Rectal smooth muscle tissue (tissue), 1 donor: ENCODE measurements at regions not wholly inside any gene's neighbourhood (a gene's known extent, or its start where the extent isn't known, plus 50 kb on each side); places are given as distances from the start of the nearest gene placed in this dataset.
"Not testable (repeated sequence)": the region's sequence is repeated elsewhere in the genome, so short reads cannot be mapped to it uniquely, and the experiment has no call there.

Source experiments
- H3K27ac ChIP-seq: one replicate; pipeline ENCODE4 v1.7.0; 2013; ENCODE audit warnings: low read depth, low read length, inconsistent platforms
- H3K27me3 ChIP-seq: one replicate; pipeline ENCODE4 v1.7.0; 2013; ENCODE audit warnings: low read length; ENCODE audit not compliant: control insufficient read depth, insufficient read depth
- H3K36me3 ChIP-seq: one replicate; pipeline ENCODE4 v1.7.0; 2013; ENCODE audit warnings: low read length; ENCODE audit not compliant: control insufficient read depth, insufficient read depth
- H3K4me1 ChIP-seq: one replicate; pipeline ENCODE4 v1.7.0; 2013; ENCODE audit warnings: low read length; ENCODE audit not compliant: control insufficient read depth, insufficient read depth
- H3K4me3 ChIP-seq: one replicate; pipeline ENCODE4 v1.7.0; 2013; ENCODE audit warnings: low read length
- H3K9ac ChIP-seq: one replicate; pipeline ENCODE4 v1.7.0; 2013; ENCODE audit warnings: low read length

GRCh38 chr3:182491577-182491976, 301.7 kb upstream of the ATP11B start:
- H3K4me1 ChIP-seq = no peaks in the 10 kb centered on the region
- no peaks in the 10 kb centered on the region for H3K36me3 ChIP-seq
- no peak overlapping the region for H3K9ac ChIP-seq
- no peaks in the 10 kb centered on the region for H3K27me3 ChIP-seq
- no peak overlapping the region for H3K4me3 ChIP-seq
- no peak overlapping the region for H3K27ac ChIP-seq

DNA sequence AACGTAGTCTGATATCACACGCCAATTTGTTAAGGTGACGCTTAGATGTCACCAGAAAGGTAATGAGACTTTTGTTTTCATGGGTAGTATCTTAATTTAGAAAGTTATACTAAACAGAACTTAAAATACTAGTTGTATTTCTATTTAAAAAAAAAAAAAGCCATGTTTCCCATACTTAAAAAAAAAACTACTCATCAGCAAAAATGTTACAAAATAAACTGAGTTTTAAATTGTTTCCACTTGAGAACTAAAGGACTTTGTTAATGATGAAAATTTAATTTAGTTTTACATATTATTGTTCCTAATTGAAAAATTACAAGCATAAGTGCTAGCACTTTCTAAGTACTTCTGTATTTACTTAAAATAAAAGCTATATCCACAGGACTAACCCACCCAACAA, 300.8 kb upstream of the ATP11B start:
- no peak overlapping the region for H3K9ac ChIP-seq
- H3K36me3 ChIP-seq = no peaks in the 10 kb centered on the region
- no peak overlapping the region for H3K27ac ChIP-seq
- H3K4me3 ChIP-seq = no peak overlapping the region
- H3K27me3 ChIP-seq = no peaks in the 10 kb centered on the region
- H3K4me1 ChIP-seq = no peaks in the 10 kb centered on the region

- no peak overlapping the region for H3K9ac ChIP-seq
- H3K27ac ChIP-seq = no peak overlapping the region
- H3K4me3 ChIP-seq = no peak overlapping the region
- H3K4me1 ChIP-seq = no peaks in the 10 kb centered on the region
- H3K36me3 ChIP-seq = no peaks in the 10 kb centered on the region
- no peaks in the 10 kb centered on the region for H3K27me3 ChIP-seq
Observed at GRCh38 chr3:182500289-182500688, 293.0 kb upstream of the ATP11B start.

DNA sequence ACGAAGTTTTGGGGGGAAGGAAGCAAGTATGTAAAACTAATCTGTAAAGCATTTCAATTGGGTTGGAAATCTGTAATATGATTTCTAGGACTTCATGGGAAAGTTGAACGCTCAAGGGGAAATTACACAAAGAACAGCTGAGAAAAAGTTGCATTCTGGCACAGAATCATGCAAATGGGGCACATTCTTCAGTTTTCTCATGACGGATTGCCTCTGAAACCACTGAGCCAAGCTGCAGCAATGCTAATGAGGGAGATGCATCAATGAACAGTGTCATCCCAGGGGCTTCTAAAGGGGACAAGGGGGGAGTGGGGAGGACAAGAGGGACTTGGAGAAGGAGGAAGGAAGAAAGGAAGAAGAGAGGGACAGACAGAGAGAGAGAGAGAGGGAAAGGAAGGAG, 291.4 kb upstream of the ATP11B start:
- Histone ChIP-seq H3K4me1 (no peaks in the 10 kb centered on the region), H3K4me3 (no peak overlapping the region), H3K9ac (no peak overlapping the region), H3K27ac (no peak overlapping the region), H3K27me3 (peaks cover 3% of the 10 kb centered on the region), H3K36me3 (no peaks in the 10 kb centered on the region)

- Histone ChIP-seq H3K9ac (no peak overlapping the region), H3K36me3 (no peaks in the 10 kb centered on the region), H3K27ac (no peak overlapping the region), H3K4me1 (no peaks in the 10 kb centered on the region), H3K27me3 (peaks cover 3% of the 10 kb centered on the region), H3K4me3 (no peak overlapping the region)
Observed at GRCh38 chr3:182503401-182503800, 289.9 kb upstream of the ATP11B start.

GRCh38 chr3:182508919-182509711, 284.2 kb upstream of the ATP11B start:
- Histone ChIP-seq H3K27ac (no peak overlapping the region), H3K4me3 (no peak overlapping the region), H3K36me3 (no peaks in the 10 kb centered on the region), H3K27me3 (peaks cover 3% of the 10 kb centered on the region), H3K9ac (no peak overlapping the region), H3K4me1 (no peaks in the 10 kb centered on the region)

GRCh38 chr3:182509844-182510460, 283.4 kb upstream of the ATP11B start:
- H3K27ac ChIP-seq = no peak overlapping the region
- no peak overlapping the region for H3K9ac ChIP-seq
- H3K27me3 ChIP-seq = peaks cover 3% of the 10 kb centered on the region
- H3K4me1 ChIP-seq = no peaks in the 10 kb centered on the region
- H3K36me3 ChIP-seq = no peaks in the 10 kb centered on the region
- no peak overlapping the region for H3K4me3 ChIP-seq

DNA sequence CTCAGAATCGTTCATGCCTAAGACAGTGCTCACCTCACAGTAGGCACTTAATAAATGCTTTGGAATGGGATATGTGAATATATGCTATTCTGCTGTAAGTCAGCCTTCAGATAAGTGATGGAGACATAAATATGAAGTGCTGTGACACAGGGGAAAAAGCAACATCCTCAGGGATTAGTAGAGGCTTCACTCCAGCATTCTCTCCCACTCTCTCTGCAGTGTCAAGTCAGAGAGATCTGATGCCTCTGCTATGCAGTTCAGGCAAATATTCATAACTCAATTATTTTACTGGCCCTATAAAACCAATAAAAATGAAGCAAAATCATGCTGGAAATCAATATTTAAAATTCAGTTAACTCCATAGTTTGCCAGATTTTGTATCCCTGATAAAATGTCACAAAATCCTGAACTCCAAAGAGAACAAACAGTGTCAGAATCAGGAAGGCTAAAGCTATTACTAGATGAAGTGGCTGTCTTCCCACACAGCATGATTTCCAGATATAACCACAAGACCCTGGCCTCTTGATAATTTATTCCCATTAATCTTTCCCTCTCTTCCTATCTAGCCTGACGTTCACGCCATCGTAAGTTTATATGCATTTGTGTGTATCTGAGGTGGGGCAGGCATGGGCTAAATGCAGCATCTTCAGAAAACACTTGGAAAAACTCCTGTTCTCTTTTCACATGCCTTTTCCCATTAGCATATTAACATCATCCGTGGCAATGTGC, 278.9 kb upstream of the ATP11B start:
- no peaks in the 10 kb centered on the region for H3K36me3 ChIP-seq
- no peak overlapping the region for H3K9ac ChIP-seq
- no peaks in the 10 kb centered on the region for H3K4me1 ChIP-seq
- H3K27me3 ChIP-seq = no peaks in the 10 kb centered on the region
- H3K27ac ChIP-seq = no peak overlapping the region
- H3K4me3 ChIP-seq = no peak overlapping the region

GRCh38 chr3:182516597-182517336, 276.5 kb upstream of the ATP11B start:
- H3K4me3 ChIP-seq = no peak overlapping the region
- no peaks in the 10 kb centered on the region for H3K36me3 ChIP-seq
- no peak overlapping the region for H3K27ac ChIP-seq
- no peak overlapping the region for H3K9ac ChIP-seq
- H3K27me3 ChIP-seq = no peaks in the 10 kb centered on the region
- no peaks in the 10 kb centered on the region for H3K4me1 ChIP-seq

DNA sequence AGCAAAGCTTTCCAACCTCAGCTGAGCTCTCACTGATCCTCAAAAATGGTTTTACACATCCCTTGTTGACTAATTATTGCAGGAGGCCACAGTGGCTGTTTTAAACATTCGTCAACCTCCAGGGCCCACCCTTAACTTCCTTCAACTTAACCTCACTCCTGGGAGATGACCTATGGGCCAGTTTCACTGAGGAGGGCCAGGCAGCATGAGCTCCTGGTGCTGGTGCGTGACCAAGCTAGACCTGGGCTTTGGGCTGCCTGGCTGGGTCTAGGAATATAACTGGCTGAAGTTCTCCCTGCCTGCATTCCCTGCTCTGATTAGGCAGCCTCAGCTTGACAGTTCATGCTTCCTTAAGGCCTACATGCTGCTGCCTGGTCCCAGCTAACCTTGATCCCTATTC, 273.7 kb upstream of the ATP11B start:
- no peaks in the 10 kb centered on the region for H3K4me1 ChIP-seq
- no peak overlapping the region for H3K9ac ChIP-seq
- no peaks in the 10 kb centered on the region for H3K36me3 ChIP-seq
- H3K27me3 ChIP-seq = no peaks in the 10 kb centered on the region
- H3K4me3 ChIP-seq = no peak overlapping the region
- no peak overlapping the region for H3K27ac ChIP-seq

GRCh38 chr3:182521339-182521738, 272.0 kb upstream of the ATP11B start:
- H3K27me3 ChIP-seq = no peaks in the 10 kb centered on the region
- no peaks in the 10 kb centered on the region for H3K36me3 ChIP-seq
- H3K4me1 ChIP-seq = no peaks in the 10 kb centered on the region
- no peak overlapping the region for H3K27ac ChIP-seq
- H3K4me3 ChIP-seq = no peak overlapping the region
- no peak overlapping the region for H3K9ac ChIP-seq

DNA sequence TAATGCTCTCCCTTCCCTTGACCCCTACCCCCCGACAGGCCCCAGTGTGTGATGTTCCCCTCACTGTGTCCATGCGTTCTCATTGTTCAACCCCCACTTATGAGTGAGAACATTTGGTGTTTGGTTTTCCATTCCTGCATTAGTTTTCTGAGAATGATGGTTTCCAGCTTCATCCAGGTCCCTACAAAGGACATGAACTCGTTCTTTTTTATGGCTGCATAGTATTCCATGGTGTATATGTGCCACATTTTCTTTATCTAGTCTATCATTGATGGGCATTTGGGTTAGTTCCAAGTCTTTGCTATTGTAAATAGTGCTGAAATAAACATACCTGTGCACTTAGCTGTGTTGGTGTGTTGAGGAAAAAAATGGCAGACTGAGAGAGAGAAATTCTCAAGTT, 269.9 kb upstream of the ATP11B start:
- not testable (repeated sequence) for H3K4me1 ChIP-seq, H3K27me3 ChIP-seq, H3K4me3 ChIP-seq, H3K27ac ChIP-seq, H3K36me3 ChIP-seq, H3K9ac ChIP-seq
